Erythroblast (primary cell): ENCODE measurements at regions not wholly inside any gene's neighbourhood (a gene's known extent, or its start where the extent isn't known, plus 50 kb on each side); places are given as distances from the start of the nearest gene placed in this dataset.

ENCODE experiments used
- GATA1 ChIP-seq: IDR thresholded peaks from 2 replicates; pipeline ENCODE4 v1.6.1; 2011; ENCODE audit warnings: low read depth, mild to moderate bottlenecking, control low read depth, low read length, moderate library complexity
- POLR2A ChIP-seq: IDR thresholded peaks from 2 replicates; pipeline ENCODE4 v1.6.1; 2011; ENCODE audit warnings: mild to moderate bottlenecking, low read length

GRCh38 chr15:94749811-94750617, 518.7 kb downstream of the MCTP2 start:
- no peak for TF ChIP-seq POLR2A
- no peak for TF ChIP-seq GATA1
